ENCODE measurements at regions not wholly inside any gene's neighbourhood (a gene's known extent, or its start where the extent isn't known, plus 50 kb on each side); places are given as distances from the start of the nearest gene placed in this dataset.

DNA sequence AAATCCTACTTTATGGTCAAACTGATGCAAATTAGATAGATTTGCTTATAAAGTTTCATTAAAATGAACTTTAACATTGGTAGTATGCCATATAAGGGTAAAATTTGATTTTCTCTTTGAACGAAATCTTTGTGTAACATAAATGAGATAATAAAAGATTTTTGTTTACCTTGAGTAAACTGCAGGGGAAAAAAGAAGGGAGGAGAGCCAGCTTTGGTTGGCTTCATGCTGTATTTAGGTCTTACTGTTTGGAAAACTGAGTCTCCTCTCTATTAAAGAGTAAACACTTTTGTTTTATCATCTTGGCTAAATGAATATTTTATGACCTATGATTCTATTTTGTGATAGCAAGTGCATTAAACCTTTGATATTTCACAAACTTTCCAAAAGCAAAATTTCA, 267.6 kb downstream of the IPO8 start:
- DNase-seq, result no peak

- no peak for DNase-seq
Observed at GRCh38 chr12:30427555-30427954, 268.1 kb downstream of the IPO8 start.

DNA sequence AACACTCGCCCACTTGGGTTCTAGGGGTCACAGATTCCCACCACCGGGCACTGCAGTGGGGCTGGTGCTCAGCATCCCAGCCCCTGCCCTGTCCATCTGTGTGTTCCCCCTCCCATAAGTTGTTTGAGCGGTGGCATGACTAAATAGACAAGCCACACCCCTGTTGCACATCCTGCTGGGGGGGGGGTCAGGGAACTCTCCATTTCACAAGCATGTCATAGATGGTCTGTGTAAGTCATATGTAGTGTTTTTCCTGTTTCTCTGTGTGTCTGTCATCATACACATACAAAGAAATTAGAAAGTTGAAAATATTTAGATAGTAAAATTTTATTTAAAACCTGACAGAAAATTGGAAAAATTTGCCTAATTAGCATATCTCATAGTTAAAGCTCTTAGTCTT, 270.2 kb downstream of the IPO8 start:
- DNase-seq, result no peak

DNA sequence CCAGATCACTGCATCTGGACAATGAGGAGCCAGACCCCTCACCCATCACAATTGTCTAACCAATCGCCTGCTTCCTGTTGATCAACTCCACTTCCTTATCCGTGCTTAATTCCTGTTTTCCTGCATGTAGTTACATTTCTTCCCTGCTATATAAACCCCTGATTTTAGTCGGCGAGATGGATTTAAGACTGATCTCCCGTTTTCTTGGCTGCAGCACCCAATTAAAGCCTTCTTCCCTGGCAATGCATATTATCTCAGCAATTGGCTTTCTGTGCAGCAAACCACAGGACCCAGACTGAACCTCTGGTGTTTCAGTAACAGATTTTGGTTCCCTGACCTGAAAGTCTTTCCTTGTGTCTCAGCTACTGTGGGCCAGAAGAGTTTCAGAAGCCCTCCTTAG, 272.3 kb downstream of the IPO8 start:
- no peak for DNase-seq

DNA sequence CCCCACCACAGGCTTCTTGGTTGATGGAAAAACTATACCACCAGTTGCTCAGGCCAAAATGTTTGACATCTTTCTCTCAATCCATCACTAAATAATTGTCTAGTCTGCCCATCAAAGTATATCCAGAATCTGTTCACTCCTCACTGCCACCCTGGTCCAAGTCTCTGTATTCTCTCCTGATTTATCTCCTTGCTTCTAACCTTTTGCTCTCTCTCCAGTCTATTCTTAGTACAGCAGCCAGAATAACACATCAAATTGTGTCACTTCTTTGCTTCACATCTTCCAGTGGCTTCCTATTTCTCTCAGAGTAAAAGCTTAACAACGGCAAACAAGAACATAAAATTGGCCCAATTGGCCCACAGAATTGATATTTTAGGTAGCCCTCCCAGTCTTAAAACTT, 272.8 kb downstream of the IPO8 start:
- no peak for DNase-seq

DNA sequence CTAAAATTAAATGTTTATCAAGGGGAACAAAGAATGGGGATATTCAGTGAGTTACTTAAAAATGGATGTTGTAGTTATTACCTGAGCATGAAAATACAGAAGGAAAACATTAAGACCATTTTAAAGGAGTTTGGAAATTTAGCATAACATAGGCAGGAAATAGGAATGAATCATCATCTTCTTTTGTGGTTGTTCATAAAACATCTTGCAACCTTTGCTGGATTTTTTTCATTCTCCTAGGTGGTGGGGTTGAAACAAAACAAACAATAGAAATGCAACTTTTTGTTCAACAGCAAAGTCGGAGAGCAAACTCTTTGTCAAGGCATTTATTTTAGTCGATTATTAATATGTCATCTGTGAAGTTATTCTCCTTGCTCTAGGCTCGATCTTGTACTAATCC, 275.1 kb downstream of the IPO8 start:
- no peak for DNase-seq

- no peak for DNase-seq
Observed at GRCh38 chr12:30417697-30418231, 277.9 kb downstream of the IPO8 start.

DNA sequence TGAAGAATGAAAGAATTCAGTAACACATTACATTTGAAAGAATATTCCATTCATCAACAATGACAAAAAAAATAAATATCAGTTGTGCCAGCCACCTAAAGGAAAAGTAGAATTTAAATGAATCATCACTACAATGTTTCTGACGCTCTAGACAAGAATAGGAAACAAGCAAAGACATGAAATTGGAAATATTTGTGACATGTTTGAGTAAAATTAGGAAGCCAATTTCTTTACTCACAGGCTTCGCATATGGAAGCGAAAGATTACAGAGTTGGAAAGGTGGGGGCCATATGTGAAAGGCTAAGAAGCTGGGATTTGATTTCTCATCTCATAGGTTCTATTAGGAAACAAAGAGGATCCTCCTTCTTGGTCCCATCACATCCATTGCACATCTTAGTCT, 279.0 kb downstream of the IPO8 start:
- no peak for DNase-seq

GRCh38 chr12:30415777-30416176, 279.9 kb downstream of the IPO8 start:
- no peak for DNase-seq

- no peak for DNase-seq
Observed at GRCh38 chr12:30414507-30414906, 281.2 kb downstream of the IPO8 start.

GRCh38 chr12:30400349-30400748, 295.3 kb downstream of the IPO8 start:
- no peak for DNase-seq

- no peak for DNase-seq
Observed at GRCh38 chr12:30399859-30400258, 295.8 kb downstream of the IPO8 start.

DNA sequence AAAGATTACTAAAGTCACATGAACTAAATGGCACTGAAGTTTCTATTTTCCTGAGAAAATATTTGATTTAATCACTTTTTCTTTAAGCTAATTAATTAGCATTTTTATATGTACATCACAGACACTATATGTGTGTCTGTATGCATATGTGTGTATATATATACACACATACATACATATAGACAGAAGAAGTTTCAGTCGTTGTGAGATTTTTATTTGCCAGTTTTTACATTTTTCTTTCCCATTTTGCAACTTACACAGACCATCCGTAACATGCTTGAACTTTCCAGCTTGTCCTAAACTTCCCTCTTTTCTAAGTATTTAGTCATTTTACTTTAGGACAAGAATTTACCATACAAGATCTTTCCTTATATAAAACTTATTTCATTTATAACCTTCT, 299.1 kb downstream of the IPO8 start:
- no peak for DNase-seq

DNA sequence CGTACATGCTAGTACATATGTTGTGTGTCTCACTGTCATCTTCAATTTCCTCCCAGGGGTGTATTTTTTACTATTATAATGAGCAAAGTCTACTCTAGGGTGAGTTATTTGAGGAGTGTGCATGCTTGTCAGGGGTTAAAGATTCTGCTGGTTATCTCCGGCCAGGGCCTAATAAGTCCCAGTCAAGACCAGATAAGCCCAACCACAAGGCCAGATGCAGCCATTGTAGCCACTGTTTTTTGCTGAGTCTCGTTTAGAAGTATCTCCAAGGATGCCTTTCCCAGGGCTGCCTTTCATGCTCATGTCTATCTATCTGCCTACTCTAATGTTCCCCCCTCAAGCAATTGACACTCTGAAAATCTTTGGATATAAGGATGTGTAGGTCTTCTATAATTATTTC, 300.5 kb downstream of the IPO8 start:
- no peak for DNase-seq

DNA sequence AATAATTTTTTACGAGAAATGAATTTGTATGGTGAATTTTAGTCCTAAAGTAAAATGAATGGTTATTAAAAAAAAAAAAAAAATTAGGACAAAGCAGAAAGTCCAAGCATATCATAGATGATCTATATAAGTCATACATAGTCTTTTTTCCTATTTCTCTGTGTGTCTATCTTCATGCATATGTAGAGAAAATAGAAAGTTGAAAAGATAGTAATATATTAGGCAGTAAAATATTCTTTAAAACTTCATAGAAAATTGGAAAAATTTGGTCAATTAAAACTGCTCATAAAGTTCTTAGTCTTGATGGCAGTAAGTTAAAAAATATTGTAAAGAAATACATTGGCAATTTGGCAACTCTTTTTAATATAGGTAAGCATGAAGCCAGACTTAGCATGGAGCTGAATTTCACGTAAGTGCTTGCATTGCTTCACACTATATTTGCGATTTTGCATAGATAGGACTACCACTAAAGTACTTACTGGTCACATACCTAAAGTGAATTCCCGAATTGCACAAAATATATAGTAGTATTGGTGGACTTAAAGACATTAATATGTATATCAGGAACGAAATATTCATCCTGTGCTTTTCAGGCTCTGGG, 303.8 kb downstream of the IPO8 start:
- DNase-seq, result no peak

DNA sequence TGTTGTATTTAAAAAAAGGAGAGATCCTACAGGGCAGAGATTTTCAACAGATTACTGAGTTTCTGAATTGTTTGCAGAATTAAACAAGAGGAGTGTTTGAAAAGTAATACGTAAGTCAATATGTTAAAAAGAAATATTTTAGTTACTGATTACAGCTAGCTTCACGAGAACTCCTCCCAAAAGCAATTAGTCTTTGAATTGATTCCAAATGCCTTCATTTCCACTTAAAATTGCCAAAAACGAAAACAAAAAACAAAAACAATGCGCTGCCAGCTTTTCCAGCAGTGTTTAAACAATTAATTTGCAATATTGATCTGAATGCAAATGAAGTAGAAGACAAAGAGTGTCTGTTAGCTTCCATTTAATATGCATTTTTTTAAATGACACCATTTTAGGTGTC, 310.0 kb downstream of the IPO8 start:
- DNase-seq, result no peak

- no peak for DNase-seq
Observed at GRCh38 chr12:30384976-30385375, 310.7 kb downstream of the IPO8 start.

DNA sequence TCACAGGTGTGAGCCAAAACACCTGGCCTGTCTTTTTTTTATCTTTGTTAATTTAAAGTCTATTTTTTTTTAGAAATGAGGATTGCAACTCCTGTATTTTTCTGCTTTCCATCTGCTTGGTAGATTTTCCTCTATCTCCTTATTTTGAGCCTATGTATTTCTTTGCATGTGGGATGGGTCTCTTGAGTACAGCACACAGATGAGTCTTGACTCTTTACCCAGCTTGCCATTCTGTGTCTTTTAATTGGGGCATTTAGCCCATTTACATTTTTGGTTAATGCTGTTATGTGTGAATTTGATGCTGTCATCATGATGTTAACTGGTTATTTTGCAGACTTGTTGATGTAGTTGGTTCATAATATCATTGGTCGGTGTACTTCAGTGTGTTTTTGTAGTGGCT, 317.4 kb downstream of the IPO8 start:
- DNase-seq, result no peak

DNA sequence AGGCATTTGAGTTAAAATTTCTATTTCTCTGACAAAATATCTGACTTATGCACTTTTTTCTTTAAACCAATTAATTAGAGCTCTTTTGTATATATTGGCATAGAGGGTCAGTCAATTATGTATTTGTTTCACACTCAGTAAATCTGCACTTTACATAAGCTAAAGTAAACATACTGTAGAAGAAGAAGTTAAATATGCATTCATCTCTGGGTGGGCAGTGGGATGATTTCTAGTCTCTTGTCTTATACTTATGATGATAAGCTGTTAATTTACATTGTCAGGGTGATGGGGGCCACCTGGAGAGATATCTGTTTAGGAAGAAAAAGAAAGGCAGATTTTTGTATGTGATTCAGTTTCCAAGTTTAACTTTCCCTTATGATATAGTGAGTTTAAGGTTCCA, 330.8 kb downstream of the IPO8 start:
- no peak for DNase-seq

DNA sequence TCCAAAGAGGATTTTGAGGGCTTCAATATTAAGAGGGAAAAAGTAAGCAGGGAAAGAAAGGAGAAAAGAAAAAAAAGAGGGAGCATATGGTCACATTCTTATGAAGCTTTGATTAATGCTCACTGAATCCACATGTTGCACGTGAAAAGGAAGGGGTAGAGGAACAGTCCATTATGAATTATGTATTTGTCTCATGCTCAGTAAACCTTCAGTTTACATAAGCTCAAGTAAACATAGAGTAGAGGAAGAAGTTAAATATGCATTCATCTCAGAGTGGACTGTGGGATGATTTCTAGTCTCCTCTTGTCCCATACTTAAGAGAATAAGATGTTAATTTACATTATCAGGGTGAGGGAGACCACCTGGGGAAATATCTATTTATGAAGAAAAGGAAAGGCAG, 334.5 kb downstream of the IPO8 start:
- DNase-seq, result no peak

- DNase-seq, result no peak
Observed at GRCh38 chr12:30358671-30359070, 337.0 kb downstream of the IPO8 start.

DNA sequence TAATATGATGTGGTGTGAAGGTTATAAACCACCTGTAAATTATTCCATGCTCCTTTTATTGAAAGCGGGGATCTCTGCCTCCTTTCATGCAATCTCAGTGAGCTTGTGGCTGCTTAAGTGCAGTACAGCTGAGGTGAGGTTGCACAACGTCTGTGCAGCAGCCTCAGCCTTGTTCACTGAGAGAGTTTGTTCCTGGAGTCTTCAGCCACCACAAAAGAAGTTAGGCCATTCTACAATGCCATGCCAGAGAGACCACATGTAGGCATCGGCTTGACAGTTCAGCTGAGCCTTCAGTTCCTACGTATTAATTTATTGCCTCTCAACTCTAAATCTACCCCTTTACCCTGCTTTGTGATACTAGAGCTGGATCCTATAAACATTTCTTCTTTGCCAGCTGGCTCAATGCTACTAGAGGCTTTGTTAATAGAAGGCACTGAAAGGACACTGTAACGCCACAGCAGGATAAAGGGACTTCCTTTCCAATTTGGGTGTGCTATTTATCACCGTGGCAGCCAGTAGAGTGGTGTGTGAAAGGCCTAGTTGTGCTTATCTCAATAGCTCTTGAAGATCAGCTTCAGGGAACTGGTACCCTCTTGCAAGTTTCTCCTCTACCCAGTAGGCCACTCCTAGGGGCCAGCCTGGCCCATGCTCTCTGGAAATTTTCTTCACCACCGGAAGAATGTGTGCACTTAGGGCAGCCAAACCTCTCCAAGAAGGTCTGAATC, 337.7 kb downstream of the IPO8 start:
- DNase-seq, result no peak

- DNase-seq, result no peak
Observed at GRCh38 chr12:30345744-30346471, 349.8 kb downstream of the IPO8 start.

GRCh38 chr12:30330565-30330964, 365.1 kb downstream of the IPO8 start:
- no peak for DNase-seq

All from NCI-H1930 (cell line).